ENCODE measurements at regions not wholly inside any gene's neighbourhood (a gene's known extent, or its start where the extent isn't known, plus 50 kb on each side); places are given as distances from the start of the nearest gene placed in this dataset.

DNA sequence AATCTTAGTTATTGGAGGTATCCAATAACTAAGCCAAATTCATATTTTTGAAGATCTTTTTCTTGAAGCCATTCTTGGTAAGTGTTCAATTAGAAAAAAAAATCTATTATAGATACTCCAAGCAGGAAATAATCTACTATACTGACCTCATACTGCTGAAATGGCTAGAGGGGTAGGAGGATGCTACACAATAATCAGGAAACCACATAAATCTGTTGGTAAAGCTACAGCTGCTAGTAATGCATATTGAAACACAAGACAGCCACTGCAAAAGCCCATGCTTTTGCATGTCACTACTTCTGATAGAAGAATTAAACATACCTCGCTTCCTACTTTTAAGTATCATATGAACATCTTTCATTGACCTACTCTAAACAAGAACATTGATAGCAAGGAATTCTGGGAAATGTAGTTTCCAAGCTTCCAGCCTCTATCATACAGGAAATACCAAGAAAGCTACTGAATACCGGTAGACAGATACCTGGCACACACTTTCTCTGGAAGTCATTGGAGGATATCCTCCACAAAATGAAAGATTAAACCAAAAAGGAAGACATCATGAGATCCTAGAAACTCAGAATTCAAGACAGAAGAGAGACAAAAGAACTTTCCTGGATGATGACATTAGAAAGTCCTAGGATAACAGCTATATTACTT is 103.0 kb upstream of the VAV3 start:
- DNase-seq (ENCODE audit: low spot score in 2 of 2): no peak
- Histone ChIP-seq H3K9me3 (no peaks in the 10 kb centered on the region), H3K27ac (no peak overlapping the region), H3K36me3 (no peaks in the 10 kb centered on the region), H3K27me3 (no peaks in the 10 kb centered on the region), H3K4me1 (peaks cover 8% of the 10 kb centered on the region), H3K4me3 (no peak overlapping the region)
- 60% methylated on average over 2 of the region's 2 CpGs for WGBS
- TF ChIP-seq, protein P1, sequence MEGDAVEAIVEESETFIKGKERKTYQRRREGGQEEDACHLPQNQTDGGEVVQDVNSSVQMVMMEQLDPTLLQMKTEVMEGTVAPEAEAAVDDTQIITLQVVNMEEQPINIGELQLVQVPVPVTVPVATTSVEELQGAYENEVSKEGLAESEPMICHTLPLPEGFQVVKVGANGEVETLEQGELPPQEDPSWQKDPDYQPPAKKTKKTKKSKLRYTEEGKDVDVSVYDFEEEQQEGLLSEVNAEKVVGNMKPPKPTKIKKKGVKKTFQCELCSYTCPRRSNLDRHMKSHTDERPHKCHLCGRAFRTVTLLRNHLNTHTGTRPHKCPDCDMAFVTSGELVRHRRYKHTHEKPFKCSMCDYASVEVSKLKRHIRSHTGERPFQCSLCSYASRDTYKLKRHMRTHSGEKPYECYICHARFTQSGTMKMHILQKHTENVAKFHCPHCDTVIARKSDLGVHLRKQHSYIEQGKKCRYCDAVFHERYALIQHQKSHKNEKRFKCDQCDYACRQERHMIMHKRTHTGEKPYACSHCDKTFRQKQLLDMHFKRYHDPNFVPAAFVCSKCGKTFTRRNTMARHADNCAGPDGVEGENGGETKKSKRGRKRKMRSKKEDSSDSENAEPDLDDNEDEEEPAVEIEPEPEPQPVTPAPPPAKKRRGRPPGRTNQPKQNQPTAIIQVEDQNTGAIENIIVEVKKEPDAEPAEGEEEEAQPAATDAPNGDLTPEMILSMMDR (IDR thresholded peaks at IDR 0.05): no peak
- no peak for TF ChIP-seq EP300 (IDR thresholded peaks at IDR 0.05)

DNA sequence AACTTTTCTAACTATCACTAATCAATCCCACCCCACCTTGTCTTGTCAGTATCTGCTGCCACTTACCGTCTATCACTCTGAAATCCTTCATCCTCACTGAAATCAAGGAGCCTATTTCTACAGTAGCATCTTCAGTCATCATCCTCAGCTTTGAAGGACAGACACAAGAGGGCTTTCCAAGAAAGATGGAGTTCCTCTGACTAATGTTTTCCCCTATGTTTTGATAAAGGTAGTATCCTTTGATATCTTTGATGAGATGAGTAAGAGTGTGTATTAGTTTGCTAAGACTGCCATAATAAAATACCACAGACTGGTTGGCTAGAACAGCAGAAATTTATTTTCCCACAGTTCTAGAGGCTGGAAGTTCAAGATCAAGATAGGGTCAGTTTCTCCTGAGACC is 101.8 kb upstream of the VAV3 start:
- DNase-seq (ENCODE audit: low spot score in 2 of 2): no peak
- WGBS: 97% methylated on average over 1 of the region's 1 CpG
- no peaks in the 10 kb centered on the region for H3K9me3 ChIP-seq
- no peak overlapping the region for H3K4me3 ChIP-seq
- H3K27me3 ChIP-seq: no peaks in the 10 kb centered on the region
- no peaks in the 10 kb centered on the region for H3K36me3 ChIP-seq
- H3K27ac ChIP-seq: no peak overlapping the region
- H3K4me1 ChIP-seq: peaks cover 5% of the 10 kb centered on the region
- TF ChIP-seq EP300 (IDR thresholded peaks at IDR 0.05): no peak

DNA sequence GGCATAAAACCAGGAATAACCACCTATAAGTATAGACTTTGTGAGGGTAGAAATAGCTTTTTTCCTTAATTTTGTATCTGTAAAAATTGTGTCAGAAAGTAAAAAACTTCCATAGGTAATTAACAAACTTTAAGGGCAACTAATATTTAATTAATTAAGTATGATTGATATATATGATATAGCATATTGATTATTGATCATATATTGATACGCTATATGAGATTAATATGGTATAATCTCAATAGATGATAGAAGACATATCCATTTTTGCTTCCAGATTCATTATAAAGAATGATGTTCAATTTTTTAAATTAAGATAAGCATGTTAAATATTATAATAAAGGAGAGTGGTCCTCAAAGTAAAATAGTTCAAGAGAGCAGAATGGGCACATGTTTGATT is 99.3 kb upstream of the VAV3 start:
- no peak for DNase-seq (ENCODE audit: low spot score in 2 of 2)
- no peaks in the 10 kb centered on the region for H3K27me3 ChIP-seq
- no peaks in the 10 kb centered on the region for H3K36me3 ChIP-seq
- H3K9me3 ChIP-seq: no peaks in the 10 kb centered on the region
- H3K27ac ChIP-seq: no peak overlapping the region
- H3K4me1 ChIP-seq: peaks cover 6% of the 10 kb centered on the region
- no peak overlapping the region for H3K4me3 ChIP-seq
- 98% methylated on average over 1 of the region's 1 CpG for WGBS
- TF ChIP-seq EP300 (IDR thresholded peaks at IDR 0.05) (no peak), POLR2AphosphoS5 (IDR thresholded peaks at IDR 0.05) (no peak), POLR2A (IDR thresholded peaks at IDR 0.05) (no peak)
- TF ChIP-seq, protein P1 (IDR thresholded peaks at IDR 0.05): no peak

DNA sequence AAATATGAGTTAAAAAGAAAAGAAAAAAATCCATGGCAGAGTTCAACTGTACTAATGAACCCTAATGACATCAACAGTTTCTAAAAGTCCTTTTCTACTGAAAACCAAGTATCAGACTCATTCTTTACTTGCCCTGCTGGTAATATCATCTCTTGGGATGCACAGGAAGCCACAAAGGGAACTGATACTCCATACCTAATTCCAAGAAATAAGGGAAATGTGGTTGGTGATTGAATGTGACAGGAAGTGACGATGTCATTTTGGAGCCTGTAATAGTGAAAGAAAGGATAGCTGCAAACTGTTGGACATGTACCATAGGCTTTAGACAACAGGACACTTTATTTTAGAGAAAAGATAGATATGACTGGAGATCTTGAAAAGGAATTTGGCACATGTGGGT is 98.7 kb upstream of the VAV3 start:
- DNase-seq (ENCODE audit: low spot score in 2 of 2): no peak
- H3K27ac ChIP-seq: no peak overlapping the region
- H3K9me3 ChIP-seq: no peaks in the 10 kb centered on the region
- no peak overlapping the region for H3K4me3 ChIP-seq
- TF ChIP-seq EP300 (IDR thresholded peaks at IDR 0.05): no peak
- TF ChIP-seq POLR2A (IDR thresholded peaks at IDR 0.05): no peak
- TF ChIP-seq POLR2AphosphoS5 (IDR thresholded peaks at IDR 0.05): no peak
- TF ChIP-seq, protein P1 (IDR thresholded peaks at IDR 0.05): no peak
- H3K36me3 ChIP-seq: no peaks in the 10 kb centered on the region
- 79% methylated on average over 1 of the region's 1 CpG for WGBS
- no peaks in the 10 kb centered on the region for H3K27me3 ChIP-seq
- H3K4me1 ChIP-seq: peaks cover 6% of the 10 kb centered on the region

DNA sequence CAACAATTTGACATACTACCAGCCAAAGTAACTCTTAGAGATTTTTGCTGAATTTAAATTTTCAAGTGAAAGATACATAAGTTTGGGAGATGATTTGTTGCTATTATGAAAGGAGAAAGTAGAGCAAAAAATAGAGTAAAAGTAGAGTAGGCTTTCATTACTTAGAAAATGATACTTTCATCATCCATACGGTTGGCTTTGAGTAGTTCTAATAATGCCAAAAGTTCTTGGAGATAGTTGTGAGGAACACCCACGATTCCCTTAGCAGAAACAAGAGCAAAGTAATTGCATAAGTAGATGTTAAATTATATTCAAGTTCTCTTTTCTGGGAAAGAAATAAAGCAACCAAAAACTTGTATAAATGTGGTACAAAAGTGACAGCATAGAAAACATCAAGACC is 95.0 kb upstream of the VAV3 start:
- Histone ChIP-seq H3K36me3 (no peaks in the 10 kb centered on the region), H3K9me3 (no peaks in the 10 kb centered on the region), H3K4me3 (no peak overlapping the region), H3K4me1 (peaks cover 10% of the 10 kb centered on the region), H3K27me3 (no peaks in the 10 kb centered on the region), H3K27ac (no peak overlapping the region)
- DNase-seq (ENCODE audit: low spot score in 2 of 2): no peak
- TF ChIP-seq EP300 (IDR thresholded peaks at IDR 0.05): no peak
- TF ChIP-seq POLR2A (IDR thresholded peaks at IDR 0.05): no peak
- no peak for TF ChIP-seq POLR2AphosphoS5 (IDR thresholded peaks at IDR 0.05)
- TF ChIP-seq, protein P1 (IDR thresholded peaks at IDR 0.05): no peak
- 31% methylated on average over 2 of the region's 2 CpGs for WGBS

DNA sequence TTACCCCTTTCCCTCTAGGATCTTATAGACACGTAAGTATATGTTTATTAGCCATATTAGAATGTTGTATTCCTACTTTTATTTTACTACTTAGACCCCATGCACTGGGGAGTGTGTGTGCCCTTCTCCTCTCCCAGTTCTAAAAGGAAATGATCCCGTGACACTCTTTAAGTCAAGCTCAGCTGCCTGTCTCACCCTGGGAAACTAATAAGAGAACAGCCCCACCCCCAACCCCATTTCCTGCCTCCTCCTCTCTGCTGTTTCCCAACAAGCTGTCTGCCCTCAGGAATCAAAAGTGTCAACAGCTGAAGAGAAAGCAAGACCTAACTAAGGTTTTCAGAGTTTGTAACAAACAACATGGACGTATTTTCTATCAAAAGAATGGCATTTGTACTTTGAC is 92.6 kb upstream of the VAV3 start:
- 58% methylated on average over 3 of the region's 3 CpGs for WGBS
- TF ChIP-seq POLR2A (IDR thresholded peaks at IDR 0.05): no peak
- TF ChIP-seq, protein P1 (IDR thresholded peaks at IDR 0.05): no peak
- TF ChIP-seq EP300 (IDR thresholded peaks at IDR 0.05): no peak
- TF ChIP-seq POLR2AphosphoS5 (IDR thresholded peaks at IDR 0.05): no peak
- Histone ChIP-seq H3K27ac (no peak overlapping the region), H3K36me3 (no peaks in the 10 kb centered on the region), H3K27me3 (no peaks in the 10 kb centered on the region), H3K4me1 (peaks cover 30% of the 10 kb centered on the region), H3K4me3 (no peak overlapping the region), H3K9me3 (no peaks in the 10 kb centered on the region)
- peak in 1 of 2 donors; percentile 70 for DNase-seq (ENCODE audit: low spot score in 2 of 2)

Data from suprapubic skin (tissue), 4 donors.